GM23338 (cell line): ENCODE measurements at regions not wholly inside any gene's neighbourhood (a gene's known extent, or its start where the extent isn't known, plus 50 kb on each side); places are given as distances from the start of the nearest gene placed in this dataset.

Experiments used
- ATAC-seq: fragments of 200-7000 bp; cut with Tn5 transposase; 3 replicates; pipeline ENCODE4 v1.9.1; 2020
- DNase-seq: peaks from one replicate; pipeline ENCODE4 v3.0.0-alpha.2; 2015; ENCODE audit warnings: low spot score
- H2AFZ ChIP-seq: fragments of 200-600 bp; sonication (generic); 2 replicates; pipeline ENCODE4 v1.8.0; 2016; ENCODE audit warnings: antibody characterized with exemption, mild to moderate bottlenecking, moderate library complexity
- H3F3A ChIP-seq: fragments of 200-600 bp; sonication (generic); replicated peaks from 2 replicates; pipeline ENCODE4 v1.8.0; 2017; ENCODE audit warnings: antibody characterized with exemption, mixed run types, low read depth
- H3K27ac ChIP-seq: fragments of 200-600 bp; sonication (generic); 2 replicates; pipeline ENCODE4 v1.6.1; 2016; ENCODE audit warnings: low read depth
- H3K27me3 ChIP-seq: fragments of 200-600 bp; sonication (generic); 2 replicates; pipeline ENCODE4 v1.8.0; 2016; ENCODE audit warnings: mild to moderate bottlenecking, mixed run types, moderate library complexity; ENCODE audit not compliant: insufficient read depth
- H3K36me3 ChIP-seq: fragments of 200-600 bp; sonication (generic); 2 replicates; pipeline ENCODE4 v1.8.0; 2016; ENCODE audit warnings: mild to moderate bottlenecking; ENCODE audit not compliant: insufficient read depth
- H3K4me1 ChIP-seq: fragments of 200-600 bp; sonication (generic); 2 replicates; pipeline ENCODE4 v1.8.0; 2016; ENCODE audit warnings: mild to moderate bottlenecking, moderate library complexity; ENCODE audit not compliant: insufficient read depth
- H3K4me2 ChIP-seq: fragments of 200-600 bp; sonication (generic); 2 replicates; pipeline ENCODE4 v1.7.1; 2017; ENCODE audit warnings: mixed run types
- H3K4me3 ChIP-seq: fragments of 200-600 bp; sonication (generic); 2 replicates; pipeline ENCODE4 v1.6.1; 2016; ENCODE audit warnings: mixed run types
- H3K79me2 ChIP-seq: fragments of 200-600 bp; sonication (generic); replicated peaks from 2 replicates; pipeline ENCODE4 v1.8.0; 2017; ENCODE audit warnings: mild to moderate bottlenecking; ENCODE audit not compliant: insufficient read depth
- H3K9me2 ChIP-seq: fragments of 200-600 bp; sonication (generic); 2 replicates; pipeline ENCODE4 v1.8.0; 2017; ENCODE audit not compliant: insufficient read depth
- H4K20me1 ChIP-seq: fragments of 200-600 bp; sonication (generic); replicated peaks from 2 replicates; pipeline ENCODE4 v1.8.0; 2017; ENCODE audit warnings: mild to moderate bottlenecking; ENCODE audit not compliant: insufficient read depth
- H3K27ac Mint-ChIP-seq: 2 replicates; pipeline ENCODE4 v1.8.0; 2020; ENCODE audit warnings: inconsistent platforms, mild to moderate bottlenecking, moderate library complexity, mixed read lengths
- H3K27me3 Mint-ChIP-seq: 3 replicates; pipeline ENCODE4 v1.8.0; 2022; ENCODE audit warnings: low read depth, mild to moderate bottlenecking, moderate library complexity, mixed read lengths, inconsistent platforms; ENCODE audit not compliant: insufficient read depth, poor library complexity
- H3K36me3 Mint-ChIP-seq: 3 replicates; pipeline ENCODE4 v1.8.0; 2021; ENCODE audit warnings: low read depth, mild to moderate bottlenecking, inconsistent platforms, moderate library complexity, mixed read lengths
- H3K4me1 Mint-ChIP-seq: 3 replicates; pipeline ENCODE4 v1.8.0; 2020; ENCODE audit warnings: mild to moderate bottlenecking, inconsistent platforms, mixed read lengths
- H3K4me3 Mint-ChIP-seq: 3 replicates; pipeline ENCODE4 v1.8.0; 2021; ENCODE audit warnings: moderate library complexity, mild to moderate bottlenecking, inconsistent platforms, mixed read lengths
- H3K9me3 Mint-ChIP-seq: 3 replicates; pipeline ENCODE4 v1.8.0; 2020; ENCODE audit warnings: moderate library complexity, mild to moderate bottlenecking, inconsistent platforms, mixed read lengths
- REST ChIP-seq: IDR thresholded peaks from one replicate; pipeline ENCODE4 v1.6.1; 2018; ENCODE audit warnings: antibody characterized with exemption; ENCODE audit not compliant: unreplicated experiment
- ZNF462 ChIP-seq: fragments of 250-450 bp; sonication (Bioruptor Pico); IDR thresholded peaks from 2 replicates; pipeline ENCODE4 v1.5.0; 2020; ENCODE audit warnings: mild to moderate bottlenecking, moderate library complexity

GRCh38 chr3:83628471-83628870 is 1330.3 kb upstream of the CADM2 start:
- no peaks in the 10 kb centered on the region for H3K4me1 Mint-ChIP-seq
- Histone ChIP-seq H3K4me2 (no peak overlapping the region), H3K27ac (no peak overlapping the region), H3K4me1 (no peaks in the 10 kb centered on the region), H3K9me2 (0 out of 2 replicates have a peak, but pooled peaks cover 2% of the 10 kb centered on the region), H3K27me3 (no peaks in the 10 kb centered on the region), H2AFZ (no peak overlapping the region), H3K79me2 (no peaks in the 10 kb centered on the region), H4K20me1 (no peaks in the 10 kb centered on the region), H3K36me3 (no peaks in the 10 kb centered on the region), H3F3A (no peaks in the 10 kb centered on the region), H3K4me3 (no peak overlapping the region)
- H3K4me3 Mint-ChIP-seq = no peak overlapping the region
- ATAC-seq (no peak), DNase-seq (no peak)
- no peaks in the 10 kb centered on the region for H3K9me3 Mint-ChIP-seq
- H3K36me3 Mint-ChIP-seq = no peaks in the 10 kb centered on the region; the same call in 2 of the 3 replicates
- TF ChIP-seq ZNF462 (CRISPR knock-in tag) = no peak
- H3K27ac Mint-ChIP-seq = no peak overlapping the region
- peaks cover 1% of the 10 kb centered on the region for H3K27me3 Mint-ChIP-seq

GRCh38 chr3:83632526-83632925 is 1326.3 kb upstream of the CADM2 start:
- H3K9me3 Mint-ChIP-seq = peaks cover 6% of the 10 kb centered on the region; the same call in 2 of the 3 replicates
- Histone ChIP-seq H3K27ac (no peak overlapping the region), H3K79me2 (no peaks in the 10 kb centered on the region), H3F3A (no peaks in the 10 kb centered on the region), H2AFZ (no peak overlapping the region), H3K4me2 (no peak overlapping the region), H3K4me3 (no peak overlapping the region), H3K27me3 (no peaks in the 10 kb centered on the region), H3K9me2 (no peaks in the 10 kb centered on the region), H3K36me3 (no peaks in the 10 kb centered on the region), H3K4me1 (no peaks in the 10 kb centered on the region), H4K20me1 (no peaks in the 10 kb centered on the region)
- H3K27ac Mint-ChIP-seq = no peak overlapping the region
- no peak for DNase-seq
- peaks cover 1% of the 10 kb centered on the region for H3K27me3 Mint-ChIP-seq
- H3K4me3 Mint-ChIP-seq = no peak overlapping the region
- no peaks in the 10 kb centered on the region for H3K36me3 Mint-ChIP-seq
- no peak for ATAC-seq
- no peaks in the 10 kb centered on the region for H3K4me1 Mint-ChIP-seq
- no peak for TF ChIP-seq ZNF462 (CRISPR knock-in tag)
- TF ChIP-seq REST = no peak
